ENCODE measurements at regions not wholly inside any gene's neighbourhood (a gene's known extent, or its start where the extent isn't known, plus 50 kb on each side); places are given as distances from the start of the nearest gene placed in this dataset.

DNA sequence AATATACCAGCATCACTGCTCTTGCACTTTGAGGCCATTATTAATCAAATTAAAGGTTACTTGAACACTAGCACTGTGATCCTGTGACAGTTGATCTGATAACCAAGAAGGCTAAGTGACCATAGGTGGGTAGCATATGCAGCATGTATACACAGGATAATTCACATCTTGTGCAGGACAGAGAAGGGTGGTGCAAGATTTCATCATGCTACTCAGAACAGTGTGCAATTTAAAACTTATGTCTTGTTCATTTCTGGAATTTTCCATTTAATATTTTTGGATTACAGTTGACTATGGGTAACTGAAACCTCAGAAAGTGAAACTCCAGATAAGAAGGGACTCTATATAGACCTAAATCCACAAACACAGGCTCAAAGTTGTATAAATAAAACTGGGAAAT, 78.2 kb upstream of the PDE5A start:
- Histone ChIP-seq H3K27me3 (no peaks in the 10 kb centered on the region; the same call in 1 of the 2 replicates), H3K9me3 (replicated peaks) (no peaks in the 10 kb centered on the region), H3K27ac (no peak overlapping the region), H3K36me3 (no peaks in the 10 kb centered on the region), H3K4me3 (no peak overlapping the region), H3K4me1 (no peaks in the 10 kb centered on the region)
- DNase-seq, result no peak

DNA sequence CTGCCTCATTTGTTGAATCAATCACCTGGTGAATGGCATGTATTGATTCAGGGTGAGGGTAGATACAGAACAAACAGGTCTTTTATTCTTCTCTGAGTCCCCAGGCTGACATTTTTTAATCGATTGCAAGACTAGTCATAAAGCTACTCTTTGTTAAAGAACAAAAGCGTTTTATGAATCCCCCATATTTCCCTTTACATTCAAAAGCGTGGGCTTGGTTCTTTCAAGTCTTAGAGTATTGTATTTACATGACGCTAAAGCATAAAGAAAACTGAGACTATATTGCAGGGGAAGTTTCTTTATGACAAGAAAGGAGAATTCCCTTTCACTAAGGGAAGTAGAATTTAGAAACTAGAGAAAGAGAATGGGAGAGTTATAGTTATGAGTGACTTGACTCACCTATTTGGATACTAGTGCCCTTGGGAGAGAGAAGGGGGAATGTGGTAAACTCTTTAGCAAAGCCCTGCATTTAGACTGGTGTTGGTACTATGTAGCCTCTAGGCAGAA, 69.3 kb upstream of the PDE5A start:
- H3K4me1 ChIP-seq, result no peaks in the 10 kb centered on the region
- H3K27ac ChIP-seq, result no peak overlapping the region
- no peaks in the 10 kb centered on the region for H3K36me3 ChIP-seq
- no peaks in the 10 kb centered on the region; the same call in none of the 2 replicates for H3K27me3 ChIP-seq
- DNase-seq, result no peak
- no peaks in the 10 kb centered on the region for H3K9me3 ChIP-seq (replicated peaks)
- H3K4me3 ChIP-seq, result no peak overlapping the region

DNA sequence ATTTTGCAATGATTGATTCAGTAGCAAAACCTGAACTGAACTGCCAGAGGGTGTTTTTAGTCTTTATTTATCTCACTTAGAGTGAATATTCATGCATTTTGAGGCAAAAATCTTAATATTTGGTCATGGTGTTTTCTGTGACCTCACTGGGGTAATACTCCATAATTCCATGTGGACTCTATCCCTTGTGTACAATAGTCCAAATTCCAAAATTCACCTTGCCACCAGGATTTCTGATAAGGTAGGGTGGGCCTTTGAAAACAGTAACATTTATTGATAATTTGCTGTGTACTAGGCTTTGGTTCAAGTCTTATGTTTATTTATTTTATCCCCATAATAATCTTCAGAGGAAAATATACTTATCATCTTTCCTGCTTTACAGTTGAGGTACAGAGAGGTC, 68.4 kb upstream of the PDE5A start:
- H3K27ac ChIP-seq, result no peak overlapping the region
- H3K4me1 ChIP-seq, result no peaks in the 10 kb centered on the region
- no peaks in the 10 kb centered on the region; the same call in 1 of the 2 replicates for H3K27me3 ChIP-seq
- no peak overlapping the region for H3K4me3 ChIP-seq
- no peak for DNase-seq
- no peaks in the 10 kb centered on the region for H3K9me3 ChIP-seq (replicated peaks)
- no peaks in the 10 kb centered on the region for H3K36me3 ChIP-seq

DNA sequence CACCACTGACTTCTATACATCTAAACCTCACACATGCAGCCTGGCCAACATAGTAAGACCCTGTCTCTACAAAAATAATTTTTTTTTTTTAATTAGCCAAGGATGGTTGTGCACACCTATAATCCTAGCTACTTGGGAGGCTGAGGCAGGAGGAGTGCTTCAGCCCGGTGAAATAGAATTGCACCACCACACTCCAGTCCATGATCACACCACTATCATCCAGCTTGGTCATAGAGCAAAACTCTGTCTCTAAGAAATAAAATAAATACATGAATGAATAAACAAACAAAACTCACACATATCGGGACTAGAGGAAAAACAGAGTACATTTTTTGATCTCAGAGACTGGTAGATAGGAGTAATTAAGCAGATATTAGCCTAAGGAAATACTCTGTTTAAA, 66.6 kb upstream of the PDE5A start:
- Histone ChIP-seq H3K4me1 (no peaks in the 10 kb centered on the region), H3K4me3 (no peak overlapping the region), H3K36me3 (no peaks in the 10 kb centered on the region), H3K9me3 (replicated peaks) (no peaks in the 10 kb centered on the region), H3K27me3 (no peaks in the 10 kb centered on the region; the same call in 1 of the 2 replicates), H3K27ac (no peak overlapping the region)
- no peak for DNase-seq

DNA sequence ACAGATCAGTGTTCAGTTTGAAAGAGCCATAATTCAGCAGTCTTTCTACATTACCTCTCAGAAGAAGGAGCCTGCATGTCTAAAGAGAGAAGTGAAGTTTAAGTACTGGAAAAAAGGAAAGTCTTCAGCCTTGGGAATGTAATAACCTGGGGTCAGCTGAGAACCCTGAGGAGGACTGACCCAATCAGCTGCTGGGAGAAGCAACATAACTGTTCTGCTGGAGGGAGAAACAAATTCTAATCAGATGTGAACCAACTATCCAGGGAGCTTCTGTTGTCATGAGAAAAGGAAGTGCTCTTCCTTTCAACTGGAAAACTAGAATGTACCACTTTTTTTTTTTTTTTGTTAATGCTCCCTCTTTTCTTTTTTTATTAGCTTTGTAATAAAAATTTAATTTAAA, 64.5 kb upstream of the PDE5A start:
- Histone ChIP-seq H3K4me3 (no peak overlapping the region), H3K4me1 (no peaks in the 10 kb centered on the region), H3K36me3 (no peaks in the 10 kb centered on the region), H3K9me3 (replicated peaks) (no peaks in the 10 kb centered on the region), H3K27ac (no peak overlapping the region), H3K27me3 (no peaks in the 10 kb centered on the region; the same call in 1 of the 2 replicates)
- no peak for DNase-seq

DNA sequence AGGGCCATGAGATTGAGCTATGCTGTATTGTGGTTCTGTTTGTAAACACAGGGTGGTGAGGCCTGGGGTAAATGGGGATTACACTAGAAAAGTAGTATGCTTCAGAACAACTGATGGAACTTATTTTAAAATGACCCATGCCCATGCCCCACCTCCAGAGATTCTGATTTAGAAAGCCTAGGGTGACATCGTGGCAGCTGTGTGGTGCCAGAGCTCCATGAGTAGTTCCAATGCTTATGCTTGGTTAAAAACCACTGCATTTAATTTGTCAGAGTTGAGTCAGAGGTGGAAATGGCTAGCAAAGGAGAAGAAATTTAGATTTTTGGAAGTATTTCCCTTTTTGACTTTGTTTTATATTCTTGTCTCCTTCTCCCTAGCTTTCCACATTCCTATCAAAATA, 63.4 kb upstream of the PDE5A start:
- Histone ChIP-seq H3K9me3 (replicated peaks) (no peaks in the 10 kb centered on the region), H3K36me3 (no peaks in the 10 kb centered on the region), H3K27me3 (no peaks in the 10 kb centered on the region; the same call in 1 of the 2 replicates), H3K4me3 (no peak overlapping the region), H3K27ac (no peak overlapping the region), H3K4me1 (no peaks in the 10 kb centered on the region)
- no peak for DNase-seq

DNA sequence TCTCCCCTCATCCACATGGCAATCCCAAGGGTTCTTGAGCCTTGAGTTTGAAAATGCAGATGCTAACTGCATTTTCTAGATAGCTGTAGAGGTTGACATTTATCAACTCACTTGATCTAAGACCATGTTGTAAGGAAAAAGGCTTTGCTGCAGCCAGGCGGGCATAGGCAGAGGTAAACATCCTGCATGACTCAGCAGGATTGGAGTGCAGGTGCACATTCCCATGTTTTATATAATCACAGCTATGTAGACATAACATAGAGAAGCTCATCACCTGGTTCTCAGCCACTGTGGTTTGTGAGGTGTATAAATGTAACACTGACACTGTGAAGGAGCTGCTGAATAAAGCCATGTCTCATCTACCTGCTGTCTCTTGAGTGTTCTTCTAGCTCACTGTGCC, 62.3 kb upstream of the PDE5A start:
- no peaks in the 10 kb centered on the region for H3K36me3 ChIP-seq
- DNase-seq, result no peak
- no peaks in the 10 kb centered on the region for H3K9me3 ChIP-seq (replicated peaks)
- H3K27ac ChIP-seq, result no peak overlapping the region
- H3K27me3 ChIP-seq, result no peaks in the 10 kb centered on the region
- H3K4me3 ChIP-seq, result no peak overlapping the region
- H3K4me1 ChIP-seq, result no peaks in the 10 kb centered on the region

DNA sequence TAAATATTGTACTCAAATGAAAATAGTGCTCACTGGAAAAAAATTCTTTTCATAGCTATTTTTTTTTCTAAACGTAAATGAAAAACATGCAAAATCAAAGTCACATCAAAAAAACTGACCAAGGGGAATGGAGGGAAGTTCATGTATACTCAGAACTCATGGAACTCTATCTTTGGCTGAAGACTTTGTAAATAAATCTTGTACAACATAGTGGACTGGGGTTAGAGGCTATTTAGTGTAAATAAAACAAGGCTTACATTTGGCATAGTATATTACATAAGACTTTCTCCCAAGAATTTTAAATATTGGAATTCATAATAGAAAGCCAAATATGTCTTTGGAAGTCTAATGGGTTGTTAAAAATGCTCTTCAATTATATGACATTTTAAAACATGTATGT, 59.8 kb upstream of the PDE5A start:
- H3K27me3 ChIP-seq, result no peaks in the 10 kb centered on the region
- no peak overlapping the region for H3K4me3 ChIP-seq
- H3K9me3 ChIP-seq (replicated peaks), result no peaks in the 10 kb centered on the region
- no peak for DNase-seq
- no peaks in the 10 kb centered on the region for H3K36me3 ChIP-seq
- no peak overlapping the region for H3K27ac ChIP-seq
- no peaks in the 10 kb centered on the region for H3K4me1 ChIP-seq

DNA sequence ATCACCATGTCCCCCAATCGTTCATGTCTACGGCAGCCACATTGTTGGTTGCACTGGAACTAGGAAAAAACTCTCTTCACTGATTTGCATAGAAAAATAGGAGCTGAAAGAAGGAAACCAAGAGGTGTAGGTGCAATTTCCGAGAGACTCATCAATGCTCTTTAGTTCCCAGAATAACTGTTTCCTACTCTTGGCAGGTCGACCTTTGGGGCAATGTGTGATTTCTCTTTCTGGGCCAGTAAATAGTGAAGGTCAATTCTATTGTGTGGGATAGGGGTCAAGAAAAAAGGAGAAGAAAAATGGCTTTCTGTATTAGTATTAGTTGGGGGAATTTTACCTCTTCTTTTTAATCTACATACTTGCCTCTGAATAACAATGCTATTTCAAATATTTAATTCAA, 55.9 kb upstream of the PDE5A start:
- Histone ChIP-seq H3K27me3 (no peaks in the 10 kb centered on the region), H3K9me3 (replicated peaks) (no peaks in the 10 kb centered on the region), H3K36me3 (no peaks in the 10 kb centered on the region), H3K4me3 (no peak overlapping the region), H3K27ac (no peak overlapping the region), H3K4me1 (no peaks in the 10 kb centered on the region)
- DNase-seq, result no peak

DNA sequence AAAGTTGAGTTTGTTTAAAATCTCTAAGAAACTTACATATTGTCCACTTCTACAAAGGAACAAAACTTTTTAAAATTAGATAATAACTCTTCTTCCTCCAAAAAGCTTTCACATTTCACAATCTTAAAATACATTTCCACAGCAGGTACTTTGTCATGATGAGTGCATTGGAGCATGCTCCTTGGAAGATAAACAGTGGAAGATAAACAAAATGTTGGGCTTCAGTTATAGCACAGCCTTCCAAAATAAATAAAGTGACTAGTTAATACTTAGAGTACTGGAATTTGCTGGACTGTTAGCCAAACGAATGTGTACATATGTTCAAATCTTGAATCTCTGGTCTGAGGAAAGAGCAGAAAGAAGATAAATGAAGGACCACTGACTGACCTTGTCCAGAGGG, 54.9 kb upstream of the PDE5A start:
- Histone ChIP-seq H3K4me1 (no peaks in the 10 kb centered on the region), H3K4me3 (no peak overlapping the region), H3K9me3 (replicated peaks) (no peaks in the 10 kb centered on the region), H3K27me3 (no peaks in the 10 kb centered on the region), H3K27ac (no peak overlapping the region), H3K36me3 (no peaks in the 10 kb centered on the region)
- DNase-seq, result no peak

DNA sequence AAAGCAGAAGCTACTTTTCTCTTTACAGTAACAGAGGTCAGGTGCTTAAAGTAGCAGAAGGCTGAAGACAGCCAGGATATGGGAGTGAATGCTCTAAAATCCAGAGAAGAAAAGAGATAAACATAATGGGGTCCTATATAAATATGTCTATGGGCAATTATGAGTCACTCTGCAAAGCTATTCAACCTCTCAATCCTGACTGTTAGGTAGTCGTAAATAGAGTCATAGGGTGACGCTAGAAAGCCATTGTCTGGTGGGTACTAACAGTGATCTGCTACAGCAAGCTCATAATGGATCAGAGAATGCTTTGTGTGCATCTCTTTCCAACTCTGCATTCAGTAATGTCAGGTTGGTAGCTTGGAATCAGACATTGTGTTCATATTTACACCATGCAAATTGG, 53.5 kb upstream of the PDE5A start:
- H3K36me3 ChIP-seq, result no peaks in the 10 kb centered on the region
- no peaks in the 10 kb centered on the region for H3K27me3 ChIP-seq
- no peaks in the 10 kb centered on the region for H3K4me1 ChIP-seq
- H3K27ac ChIP-seq, result no peak overlapping the region
- no peaks in the 10 kb centered on the region for H3K9me3 ChIP-seq (replicated peaks)
- no peak overlapping the region for H3K4me3 ChIP-seq
- no peak for DNase-seq

DNA sequence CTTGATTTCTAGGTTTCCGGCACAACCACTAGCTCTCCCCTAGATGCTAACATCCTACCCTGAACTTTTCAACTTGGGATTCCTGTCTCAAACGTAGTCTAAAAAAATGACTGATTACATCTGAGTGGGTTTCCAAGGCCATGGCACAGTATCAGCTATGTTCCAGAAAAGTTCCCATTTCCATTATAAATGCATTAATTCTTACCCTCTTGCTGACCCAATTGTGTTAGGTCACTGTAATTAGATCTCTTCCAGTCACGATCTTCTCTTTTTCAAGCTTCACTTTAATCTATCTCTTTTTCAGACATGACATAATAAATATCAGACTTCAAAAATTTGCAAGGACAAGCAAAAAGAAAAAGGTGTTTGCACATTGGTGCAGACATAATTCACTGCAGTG, 50.6 kb upstream of the PDE5A start:
- no peak for DNase-seq
- Histone ChIP-seq H3K36me3 (no peaks in the 10 kb centered on the region), H3K27me3 (no peaks in the 10 kb centered on the region), H3K4me3 (no peak overlapping the region), H3K27ac (no peak overlapping the region), H3K4me1 (no peaks in the 10 kb centered on the region), H3K9me3 (replicated peaks) (no peaks in the 10 kb centered on the region)

DNA sequence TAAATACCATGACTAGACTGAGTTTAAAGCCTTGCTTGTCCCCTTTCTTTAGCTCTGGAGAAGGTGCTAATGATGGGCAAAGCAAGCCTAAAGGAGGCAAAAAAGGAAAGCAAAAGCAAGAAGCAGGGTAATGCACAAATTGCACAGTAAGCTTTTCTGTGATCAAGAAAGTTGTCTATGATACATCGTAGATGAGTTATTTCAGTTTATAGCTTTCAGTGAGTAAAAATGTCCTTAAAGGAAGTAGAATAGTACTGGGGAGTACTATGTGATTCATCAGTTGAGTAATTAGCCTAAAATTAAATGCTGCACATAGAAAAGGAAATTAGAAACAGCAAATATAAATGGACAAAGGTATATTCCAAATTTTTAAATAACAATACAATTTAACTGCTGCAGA, 50.2 kb upstream of the PDE5A start:
- Histone ChIP-seq H3K36me3 (no peaks in the 10 kb centered on the region), H3K27me3 (no peaks in the 10 kb centered on the region), H3K4me3 (no peak overlapping the region), H3K9me3 (replicated peaks) (no peaks in the 10 kb centered on the region), H3K27ac (no peak overlapping the region), H3K4me1 (no peaks in the 10 kb centered on the region)
- DNase-seq, result no peak
